SK-N-MC (cell line): ENCODE measurements at regions not wholly inside any gene's neighbourhood (a gene's known extent, or its start where the extent isn't known, plus 50 kb on each side); places are given as distances from the start of the nearest gene placed in this dataset.

ENCODE experiments used
- EZH2 ChIP-seq: fragments of 200-600 bp; sonication (generic); IDR thresholded peaks from one replicate; pipeline ENCODE4 v1.6.1; 2017; ENCODE audit warnings: antibody characterized with exemption
- POLR2AphosphoS5 ChIP-seq: IDR thresholded peaks from 2 replicates; pipeline ENCODE4 v1.6.1; 2012; ENCODE audit warnings: mild to moderate bottlenecking, low read depth, low read length, borderline replicate concordance

GRCh38 chr18:67589325-67589724 is 72.8 kb upstream of the DSEL start:
- TF ChIP-seq EZH2, result no peak
- TF ChIP-seq POLR2AphosphoS5, result no peak
